Heart left ventricle (tissue), 16 donors: ENCODE measurements at regions not wholly inside any gene's neighbourhood (a gene's known extent, or its start where the extent isn't known, plus 50 kb on each side); places are given as distances from the start of the nearest gene placed in this dataset.
A peak's percentile ranks its signal among the peaks of the same experiment; 100 is the strongest.

Source experiments
- ATAC-seq, 4 donors: fragments of 200-7000 bp; cut with Tn5 transposase; one replicate each; pipeline ENCODE4 v1.9.1; 2020 to 2022; ENCODE audit warnings: moderate library complexity in 4 of 4, mild to moderate bottlenecking in 3 of 4, moderate number of reproducible peaks in 1 of 4
- DNase-seq, 5 donors: peaks; one replicate each; pipeline ENCODE4 v3.0.0-alpha.2; 2020
- H3K27ac ChIP-seq, 12 donors: fragments of 200-600 bp; sonication (generic) in 4 of 12; one replicate each; pipeline versions ENCODE4 v1.5.0 to v1.8.0; 2016 to 2022; ENCODE audit warnings: mild to moderate bottlenecking in 2 of 12
- H3K27me3 ChIP-seq, 9 donors: fragments of 200-600 bp; sonication (generic) in 2 of 9; one replicate each; pipeline versions ENCODE4 v1.5.1 to v1.8.0; 2016 to 2022; ENCODE audit warnings: mild to moderate bottlenecking in 3 of 9
- H3K36me3 ChIP-seq, 9 donors: fragments of 200-600 bp; sonication (generic) in 2 of 9; one replicate each; pipeline versions ENCODE4 v1.5.0 to v1.8.0; 2018 to 2022; ENCODE audit warnings: mild to moderate bottlenecking in 2 of 9
- H3K4me1 ChIP-seq, 12 donors: fragments of 200-600 bp; sonication (generic) in 4 of 12; one replicate each; pipeline versions ENCODE4 v1.5.0 to v1.8.0; 2016 to 2022; ENCODE audit warnings: mild to moderate bottlenecking in 3 of 12
- H3K4me3 ChIP-seq, 12 donors: fragments of 200-600 bp; sonication (generic) in 4 of 12; one replicate each; pipeline versions ENCODE4 v1.5.0 to v1.8.0; 2017 to 2022; ENCODE audit warnings: mild to moderate bottlenecking in 9 of 12, moderate library complexity in 4 of 12
- H3K9me3 ChIP-seq, 12 donors: fragments of 200-600 bp; sonication (generic) in 4 of 12; one replicate each; pipeline versions ENCODE4 v1.5.0 to v1.8.0; 2016 to 2022; ENCODE audit warnings: mild to moderate bottlenecking in 1 of 12
- POLR2A ChIP-seq, 2 donors: fragments of 450-650 bp; IDR thresholded peaks; one replicate each; pipeline ENCODE4 v1.6.1; 2017; ENCODE audit warnings: antibody characterized with exemption in 2 of 2, mild to moderate bottlenecking in 2 of 2, moderate library complexity in 2 of 2
- WGBS, 4 donors: extraction: QIAGEN DNeasy Blood & Tissue Kit in 2 of 4; methylation state at CpG; one replicate each; pipeline versions ENCODE4 v1.1.5 to v1.1.7; 2013 to 2018; 5-methylcytosine and 5-hydroxymethylcytosine counted together
- intact Hi-C, 10 donors: fragments of 100-400 bp; cut with DNase I; formaldehyde crosslinking; loops; one replicate each; pipeline versions ENCODE4 v1.11.1 to v1.14.2; 2022
- TF ChIP-seq, protein P1 (sequence below), 12 donors: fragments of 200-600 bp; sonication (generic) in 4 of 12; IDR thresholded peaks; one replicate each; pipeline versions ENCODE4 v1.5.0 to v1.8.0; 2018 to 2022; ENCODE audit warnings: antibody characterized with exemption in 12 of 12, mild to moderate bottlenecking in 5 of 12
- donor health status: ischemic (EF 13 %, LVEDD 7.1; RV severe dilation, severe dysfunction).
- donor health status: healthy with polysubstance abuse.
- donor health status: DM: no; HTN: yes; CAD: no.
- donor health status: DM: no; HTN: no; CAD: no.
- donor health status: ischemic (EF 25% LVEDD 6.9; RV normal size, moderate dysfunction).
- donor health status: ischemic (EF 25% LVEDD 5.7; RV mildly dilated, moderate dysfunction).
- donor health status: healthy.
- donor health status: DM: yes; HTN: yes; CAD: no.
- donor health status: ischemic (EF 35%, LVEDD 5.7; RV mildly dilated, moderate dysfunction).
- donor health status: nonischemic (EF 11% LVEDD 7.7; RV severe dilation, severe dysfunction).
- donor health status: DM: yes; HTN: yes; CAD: no.
- donor health status: PGD.
- donor health status: ischemic (EF 29% LVEDD 5.4; RV normal size, mild dysfunction).
- donor health status: nonischemic (EF 23%, LVEDD 6.1; RV moderate dilation, normal function).

DNA sequence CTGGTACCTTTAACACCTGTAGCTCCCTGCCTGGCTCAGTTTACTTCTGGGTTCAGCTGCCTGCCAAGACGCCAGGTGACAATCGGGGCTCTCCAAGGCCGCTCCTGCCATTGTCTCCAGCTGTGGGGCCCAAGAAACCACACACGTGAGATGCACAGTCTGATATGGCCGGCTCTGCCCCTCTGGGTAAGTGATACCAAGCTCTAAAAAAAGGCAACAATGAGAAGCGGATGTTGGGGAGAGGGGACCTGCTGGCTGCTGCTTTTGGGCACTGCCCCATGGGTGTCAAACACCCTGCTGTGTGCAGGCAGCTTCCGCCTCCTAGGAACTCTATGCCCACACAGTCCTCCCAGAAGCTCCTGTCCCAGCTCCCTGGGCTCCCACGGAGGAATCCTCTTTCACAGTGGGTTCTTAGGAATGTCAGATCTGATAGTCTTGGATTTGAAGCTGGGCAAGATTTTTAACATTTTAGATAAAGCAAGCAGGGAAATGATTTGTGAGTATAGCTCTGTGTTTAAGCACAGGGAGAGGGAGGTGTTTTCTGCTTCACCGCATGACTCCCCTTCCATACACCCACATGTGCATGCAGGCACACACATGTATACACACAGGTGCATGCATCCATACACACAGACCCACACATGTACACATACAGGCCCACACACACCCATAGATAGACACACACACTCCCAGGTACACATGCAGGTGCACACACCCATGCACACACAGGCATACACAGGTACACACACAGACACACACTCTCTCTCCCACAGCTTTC lies 1135.8 kb downstream of the BCL11B start:
- Histone ChIP-seq H3K9me3 (no peaks in the 10 kb centered on the region), H3K4me3 (no peak overlapping the region), H3K27ac (no peak overlapping the region), H3K27me3 (peaks cover 0 to 61% (median 6%) of the 10 kb centered on the region in 9 donors), H3K4me1 (no peaks in the 10 kb centered on the region), H3K36me3 (no peaks in the 10 kb centered on the region)
- 47 to 55% (median 52%) methylated on average over 9 of the region's 9 CpGs for WGBS, 4 donors
- TF ChIP-seq, protein P1, sequence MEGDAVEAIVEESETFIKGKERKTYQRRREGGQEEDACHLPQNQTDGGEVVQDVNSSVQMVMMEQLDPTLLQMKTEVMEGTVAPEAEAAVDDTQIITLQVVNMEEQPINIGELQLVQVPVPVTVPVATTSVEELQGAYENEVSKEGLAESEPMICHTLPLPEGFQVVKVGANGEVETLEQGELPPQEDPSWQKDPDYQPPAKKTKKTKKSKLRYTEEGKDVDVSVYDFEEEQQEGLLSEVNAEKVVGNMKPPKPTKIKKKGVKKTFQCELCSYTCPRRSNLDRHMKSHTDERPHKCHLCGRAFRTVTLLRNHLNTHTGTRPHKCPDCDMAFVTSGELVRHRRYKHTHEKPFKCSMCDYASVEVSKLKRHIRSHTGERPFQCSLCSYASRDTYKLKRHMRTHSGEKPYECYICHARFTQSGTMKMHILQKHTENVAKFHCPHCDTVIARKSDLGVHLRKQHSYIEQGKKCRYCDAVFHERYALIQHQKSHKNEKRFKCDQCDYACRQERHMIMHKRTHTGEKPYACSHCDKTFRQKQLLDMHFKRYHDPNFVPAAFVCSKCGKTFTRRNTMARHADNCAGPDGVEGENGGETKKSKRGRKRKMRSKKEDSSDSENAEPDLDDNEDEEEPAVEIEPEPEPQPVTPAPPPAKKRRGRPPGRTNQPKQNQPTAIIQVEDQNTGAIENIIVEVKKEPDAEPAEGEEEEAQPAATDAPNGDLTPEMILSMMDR (IDR thresholded peaks at IDR 0.05): no peak
- no peak for TF ChIP-seq POLR2A (IDR thresholded peaks at IDR 0.05)
- intact Hi-C loops: no loop called here
- ATAC-seq (no peak), DNase-seq (no peak)

DNA sequence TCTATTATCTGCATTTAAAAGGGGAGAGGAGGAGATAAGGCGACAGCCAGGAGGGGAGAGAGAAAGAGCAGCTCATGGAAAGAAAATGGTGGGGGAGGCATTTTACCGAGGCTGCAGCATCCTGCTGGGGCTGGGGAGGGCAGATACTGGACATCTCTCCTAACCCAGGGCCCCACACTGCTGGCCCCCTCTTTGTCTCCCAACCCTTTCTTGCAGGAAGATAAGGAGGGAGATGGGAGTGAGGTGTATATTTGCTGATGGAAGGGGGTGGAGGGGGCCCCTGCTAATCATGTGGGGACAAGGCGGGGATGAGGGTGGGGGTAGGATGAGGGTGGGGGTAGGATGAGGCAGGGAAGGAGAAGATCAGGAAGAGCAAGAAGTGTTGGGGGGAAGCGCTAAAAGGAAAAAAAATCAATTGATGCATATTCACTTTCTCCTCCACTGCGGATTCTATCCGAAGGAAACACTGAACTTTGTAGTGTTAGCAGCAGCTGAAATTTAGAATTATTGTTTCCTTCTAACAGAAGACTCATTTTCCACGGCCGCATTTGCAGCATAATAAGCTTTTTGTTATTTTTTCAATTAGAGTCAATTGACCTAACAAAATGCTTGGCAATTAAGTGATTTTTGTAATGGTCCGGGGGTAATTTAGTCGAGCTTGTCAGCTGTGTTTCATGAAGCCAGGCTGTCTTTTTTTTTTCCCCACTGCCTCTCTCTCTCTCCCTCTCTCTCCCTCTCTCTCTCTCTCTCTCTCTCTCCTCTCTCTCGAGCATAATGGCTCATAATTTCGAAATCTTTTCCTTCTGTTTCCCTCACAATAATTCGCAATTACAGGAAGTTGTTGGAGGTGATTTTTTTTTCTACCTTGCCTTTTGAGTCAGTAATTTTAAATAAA lies 1134.6 kb downstream of the BCL11B start:
- Histone ChIP-seq H3K4me1 (no peaks in the 10 kb centered on the region), H3K27me3 (peaks cover 0 to 65% (median 6%) of the 10 kb centered on the region in 9 donors), H3K27ac (no peak overlapping the region), H3K36me3 (no peaks in the 10 kb centered on the region), H3K9me3 (no peaks in the 10 kb centered on the region), H3K4me3 (no peak overlapping the region)
- intact Hi-C loops: no loop called here
- TF ChIP-seq, protein P1 (IDR thresholded peaks at IDR 0.05): no peak
- no peak for TF ChIP-seq POLR2A (IDR thresholded peaks at IDR 0.05)
- ATAC-seq: no peak
- DNase-seq: no peak
- 14 to 21% (median 20%) methylated on average over 13 of the region's 13 CpGs for WGBS, 4 donors

DNA sequence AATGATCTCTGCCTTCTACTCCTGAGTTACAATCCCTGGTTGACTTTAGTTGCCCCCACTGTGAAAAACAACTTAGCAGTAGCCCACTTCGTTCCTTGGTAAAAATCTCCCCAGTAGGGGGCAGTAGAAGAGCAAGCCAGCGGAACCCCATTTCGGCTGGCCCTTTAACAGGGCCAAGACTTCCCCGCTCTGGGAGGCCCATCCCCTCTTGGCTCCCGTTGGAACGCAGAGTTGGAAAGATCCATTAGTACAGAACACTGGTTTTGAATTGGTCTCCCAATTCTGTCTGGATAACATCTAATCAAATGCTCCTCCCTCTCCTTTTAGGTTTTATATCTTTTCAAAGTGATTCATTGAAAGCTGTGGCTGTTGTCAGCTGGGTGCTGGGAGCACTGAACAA lies 1133.3 kb downstream of the BCL11B start:
- Histone ChIP-seq H3K4me3 (no peak overlapping the region), H3K9me3 (no peaks in the 10 kb centered on the region), H3K27me3 (peaks cover 0 to 65% (median 6%) of the 10 kb centered on the region in 9 donors), H3K27ac (no peak overlapping the region), H3K36me3 (no peaks in the 10 kb centered on the region), H3K4me1 (no peaks in the 10 kb centered on the region)
- intact Hi-C loops: no loop called here
- no peak for ATAC-seq
- 2 to 9% (median 6%) methylated on average over 6 of the region's 6 CpGs for WGBS, 4 donors
- TF ChIP-seq, protein P1 (IDR thresholded peaks at IDR 0.05): peak in 7 of 12 donors; percentile 4 to 54 (median 34)
- no peak for TF ChIP-seq POLR2A (IDR thresholded peaks at IDR 0.05)
- DNase-seq: no peak
